ENCODE measurements at regions not wholly inside any gene's neighbourhood (a gene's known extent, or its start where the extent isn't known, plus 50 kb on each side); places are given as distances from the start of the nearest gene placed in this dataset.

- no peak for TF ChIP-seq CTCF (conservative IDR thresholded peaks at IDR 0.05 in 1 of 2, IDR thresholded peaks at IDR 0.05 in 1 of 2; ENCODE audit: extremely low read depth in 1 of 2, insufficient read depth in 1 of 2, low read depth in 1 of 2, low read length in 2 of 2)
- no peak for TF ChIP-seq EZH2 (IDR thresholded peaks at IDR 0.05; ENCODE audit: borderline replicate concordance, low read length)
Measured at GRCh38 chr18:35789543-35789942, 182.9 kb upstream of the RMP24 start.

Measured in mammary epithelial cell (primary cell).